Activated CD4-positive, alpha-beta T cell treated with anti-CD3 and anti-CD28 coated beads for 1 hour (primary cell): ENCODE measurements at regions not wholly inside any gene's neighbourhood (a gene's known extent, or its start where the extent isn't known, plus 50 kb on each side); places are given as distances from the start of the nearest gene placed in this dataset.

ENCODE experiments used
- DNase-seq: peaks from one replicate; pipeline ENCODE4 v3.0.0-alpha.2; 2020

GRCh38 chr9:36461323-36461722, 61.3 kb upstream of the RNF38 start:
- DNase-seq: no peak

GRCh38 chr9:36458430-36458915, 58.4 kb upstream of the RNF38 start:
- peak; percentile 29 for DNase-seq

GRCh38 chr9:36457836-36458429, 57.9 kb upstream of the RNF38 start:
- DNase-seq: no peak

GRCh38 chr9:36456480-36457065, 56.5 kb upstream of the RNF38 start:
- no peak for DNase-seq

GRCh38 chr9:36451949-36452348, 51.9 kb upstream of the RNF38 start:
- no peak for DNase-seq

GRCh38 chr9:36450110-36450732, 50.2 kb upstream of the RNF38 start:
- no peak for DNase-seq
